DMS 273 treated with DMSO at 0.1 percent for 48 hours (cell line): ENCODE measurements at regions not wholly inside any gene's neighbourhood (a gene's known extent, or its start where the extent isn't known, plus 50 kb on each side); places are given as distances from the start of the nearest gene placed in this dataset.
"Not testable (repeated sequence)": the region's sequence is repeated elsewhere in the genome, so short reads cannot be mapped to it uniquely, and the experiment has no call there.

Experiments used
- DNase-seq: peaks from one replicate; lab custom pipeline; 2025; lab: John Stamatoyannopoulos, UW

DNA sequence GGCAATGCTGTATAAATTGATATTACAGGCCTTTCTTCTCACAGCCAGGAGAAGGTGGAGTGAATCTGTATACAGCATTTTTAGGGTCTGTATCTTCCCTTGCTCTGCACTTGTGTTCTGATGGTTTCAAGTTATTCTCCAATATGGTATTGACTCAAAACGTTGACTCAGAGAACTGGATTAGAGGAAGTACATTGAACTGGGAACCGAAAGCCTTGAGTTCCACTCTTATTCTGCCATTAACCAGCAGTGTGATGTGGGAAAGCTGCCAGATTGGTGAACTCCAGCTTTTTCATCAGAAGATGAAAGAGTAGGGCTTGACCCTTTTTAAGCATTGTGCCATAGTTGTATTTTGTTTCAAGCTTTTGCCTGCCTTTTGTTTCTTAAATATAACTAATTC is 167.7 kb downstream of the SPRY2 start:
- no peak for DNase-seq

DNA sequence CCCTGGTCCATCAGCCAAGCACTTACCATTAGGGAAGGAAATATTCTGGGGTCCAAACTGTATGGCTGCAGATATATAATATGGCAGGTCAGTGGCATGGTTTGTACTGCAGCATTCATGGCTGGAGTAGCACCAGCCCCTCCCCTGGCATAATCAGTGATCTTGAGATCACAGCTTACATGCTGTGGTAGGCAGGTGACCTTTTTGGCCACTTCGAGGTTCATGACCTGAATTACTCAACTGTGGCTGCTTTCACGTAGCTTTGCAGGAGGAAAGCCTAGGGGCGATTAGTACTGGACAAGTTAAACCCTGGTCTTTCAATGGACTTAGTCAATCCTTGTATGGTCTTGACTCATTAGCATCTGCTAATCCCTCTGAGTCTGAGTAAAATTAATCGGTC is 169.8 kb downstream of the SPRY2 start:
- no peak for DNase-seq

DNA sequence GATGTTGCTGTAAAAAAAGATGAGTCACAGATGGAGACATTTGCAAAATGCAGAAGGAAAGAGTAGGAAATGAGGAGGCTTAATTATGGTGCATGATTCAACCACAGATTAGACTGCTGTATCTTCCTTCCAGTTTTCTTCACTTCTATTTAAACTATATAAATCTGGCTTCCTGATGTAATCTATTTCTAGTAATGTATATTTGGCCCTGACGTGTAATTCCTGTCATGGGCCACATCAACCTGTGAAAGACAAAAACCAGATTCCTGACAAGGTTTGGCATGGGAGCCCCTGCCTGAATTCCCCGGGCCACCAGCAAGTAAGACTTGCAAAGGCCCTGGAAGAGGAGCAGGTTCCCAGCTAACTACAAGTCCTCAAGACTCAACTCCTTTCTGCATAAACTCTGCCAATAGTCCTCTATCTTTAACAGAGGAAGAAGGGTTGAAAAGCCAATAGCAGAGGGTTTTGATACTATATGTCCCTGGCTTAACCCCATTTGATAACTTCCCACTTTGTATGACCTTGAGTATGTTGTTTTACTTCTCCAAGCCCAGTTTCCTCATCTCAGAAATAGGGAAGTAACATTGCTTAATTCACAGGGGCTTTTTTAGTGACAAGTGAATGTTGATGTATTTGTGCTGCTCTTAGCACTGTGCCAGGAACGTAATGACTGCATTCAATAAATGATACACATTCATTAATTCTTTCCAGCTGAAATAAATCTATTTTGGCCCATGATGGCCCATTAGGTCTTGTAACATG is 172.7 kb downstream of the SPRY2 start:
- DNase-seq = no peak

DNA sequence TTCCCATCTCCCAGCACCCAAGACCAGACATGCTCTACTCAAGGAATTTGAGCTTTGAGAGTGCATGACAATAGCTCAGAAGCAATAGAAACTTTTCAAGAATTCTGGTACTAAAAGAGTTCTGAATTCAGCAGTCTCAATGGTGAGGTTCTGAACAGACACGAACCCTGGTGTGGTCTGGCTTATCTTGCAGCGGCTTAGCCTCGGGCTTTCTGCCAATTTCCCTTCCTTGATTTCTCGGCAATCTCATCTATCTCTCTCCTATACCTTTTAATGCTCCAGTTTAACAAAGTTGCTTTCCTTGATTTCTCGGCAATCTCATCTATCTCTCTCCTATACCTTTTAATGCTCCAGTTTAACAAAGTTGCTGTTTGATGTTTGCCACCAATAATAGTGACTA is 174.6 kb downstream of the SPRY2 start:
- no peak for DNase-seq

DNA sequence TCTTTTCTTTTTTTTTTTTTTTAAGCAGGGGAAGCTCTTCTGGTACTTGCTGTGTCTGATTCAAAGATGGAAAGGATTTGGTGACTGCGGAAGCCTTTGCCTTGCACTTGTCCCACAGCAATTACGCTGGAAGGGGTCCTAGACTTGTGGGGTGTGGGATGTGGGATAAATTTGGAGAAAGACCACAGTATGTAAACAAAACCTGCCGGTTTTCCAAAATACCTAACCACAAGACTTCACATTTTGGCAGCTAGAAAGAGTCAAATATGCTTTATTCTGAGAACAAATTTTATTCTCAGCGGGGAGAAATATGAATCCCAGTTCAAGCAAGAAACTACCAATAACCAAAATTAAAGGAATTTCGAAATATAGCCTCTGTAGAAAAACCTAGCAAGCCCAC is 176.5 kb downstream of the SPRY2 start:
- no peak for DNase-seq

DNA sequence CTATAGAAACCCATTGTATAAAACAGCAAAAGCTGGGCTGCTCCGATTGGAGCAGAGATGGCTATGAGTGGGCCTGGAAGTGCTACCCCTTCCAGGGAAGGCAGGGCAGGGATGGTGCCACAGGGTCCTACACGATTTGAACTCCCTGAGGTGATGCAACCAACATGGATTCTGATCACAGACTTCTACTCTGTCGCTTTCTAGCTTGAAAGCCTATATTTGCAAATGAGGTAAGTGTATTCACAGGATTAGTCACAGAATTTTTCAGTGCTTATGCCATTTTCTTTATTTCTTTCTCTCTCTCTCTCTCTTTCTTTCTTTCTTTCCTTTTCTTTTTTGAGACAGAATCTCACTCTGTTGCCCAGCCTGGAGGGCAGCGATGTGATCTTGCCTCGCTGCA is 179.0 kb downstream of the SPRY2 start:
- DNase-seq = no peak

DNA sequence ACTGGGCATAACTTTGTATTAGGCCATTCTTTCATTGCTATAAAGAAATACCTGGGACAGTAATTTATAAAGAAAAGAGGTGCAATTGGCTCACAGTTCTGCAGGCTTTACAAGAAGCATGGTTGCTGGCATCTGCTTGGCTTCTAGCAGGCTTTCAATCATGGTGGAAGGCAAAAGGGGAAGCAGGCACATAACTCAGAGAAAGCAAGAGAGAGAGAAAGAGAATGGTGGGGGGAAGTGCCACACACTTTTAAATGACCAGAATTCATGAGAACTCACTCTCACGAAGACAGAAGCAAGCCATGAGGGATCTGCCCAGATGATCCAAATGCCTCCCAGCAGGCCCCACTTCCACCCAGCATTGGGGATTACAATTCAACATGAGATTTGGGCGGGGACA is 179.7 kb downstream of the SPRY2 start:
- DNase-seq = no peak

DNA sequence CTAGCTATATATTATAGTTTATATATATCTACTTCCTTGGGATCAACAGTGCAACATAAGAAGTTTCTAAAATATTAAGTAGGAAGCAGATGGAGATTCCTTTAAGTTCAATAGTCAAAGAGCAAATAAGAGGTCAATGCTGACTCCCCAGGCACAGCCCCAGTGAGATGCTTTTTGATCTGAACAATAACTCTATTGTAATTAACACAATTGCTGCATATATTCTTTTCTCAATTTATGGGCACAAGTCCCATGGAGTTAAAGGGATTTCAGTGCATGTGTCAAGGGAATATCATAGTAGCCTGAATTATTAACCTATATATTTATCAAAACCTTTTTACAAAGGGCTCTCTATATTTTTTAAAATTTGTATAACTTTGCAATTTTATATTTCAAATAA is 180.8 kb downstream of the SPRY2 start:
- DNase-seq = no peak

DNA sequence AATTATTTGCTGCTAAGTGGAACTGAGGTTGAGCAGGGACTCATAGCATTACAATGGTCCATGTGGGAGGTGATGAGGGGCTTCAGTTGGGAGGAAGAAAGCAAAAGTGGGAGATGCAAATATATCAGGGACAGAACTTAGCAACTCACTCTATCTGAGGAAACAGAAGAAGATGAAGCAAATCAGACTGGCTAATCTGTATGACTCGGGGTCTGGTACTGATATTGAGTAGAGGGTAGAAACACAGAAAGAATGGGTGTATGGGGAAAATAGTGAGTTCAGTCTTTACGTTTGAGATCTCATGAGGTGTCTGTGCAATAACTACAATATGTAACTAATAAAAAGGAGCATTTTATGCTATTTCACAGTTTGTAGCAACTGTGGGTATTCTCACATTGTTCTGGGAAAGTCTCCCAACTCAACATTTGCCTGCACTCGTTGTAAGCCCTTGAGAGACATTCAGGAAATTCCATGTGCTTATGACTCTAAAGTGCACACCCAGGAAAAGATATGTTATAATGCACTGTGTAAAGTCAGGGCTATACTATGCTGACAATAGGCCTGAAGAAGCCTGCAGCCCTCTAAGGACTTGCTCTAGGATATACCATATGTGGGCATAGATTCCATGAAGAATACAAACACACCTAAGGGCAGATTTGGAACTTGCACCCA is 183.5 kb downstream of the SPRY2 start:
- no peak for DNase-seq

DNA sequence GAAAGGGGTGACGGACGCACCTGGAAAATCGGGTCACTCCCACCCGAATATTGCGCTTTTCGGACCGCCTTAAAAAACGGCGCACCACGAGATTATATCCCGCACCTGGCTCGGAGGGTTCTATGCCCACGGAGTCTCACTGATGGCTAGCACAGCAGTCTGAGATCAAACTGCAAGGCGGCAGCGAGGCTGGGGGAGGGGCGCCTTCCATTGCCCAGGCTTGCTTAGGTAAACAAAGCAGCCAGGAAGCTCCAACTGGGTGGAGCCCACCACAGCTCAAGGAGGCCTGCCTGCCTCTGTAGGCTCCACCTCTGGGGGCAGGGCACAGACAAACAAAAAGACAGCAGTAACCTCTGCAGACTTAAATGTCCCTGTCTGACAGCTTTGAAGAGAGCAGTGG is 188.8 kb downstream of the SPRY2 start:
- DNase-seq = not testable (repeated sequence)

DNA sequence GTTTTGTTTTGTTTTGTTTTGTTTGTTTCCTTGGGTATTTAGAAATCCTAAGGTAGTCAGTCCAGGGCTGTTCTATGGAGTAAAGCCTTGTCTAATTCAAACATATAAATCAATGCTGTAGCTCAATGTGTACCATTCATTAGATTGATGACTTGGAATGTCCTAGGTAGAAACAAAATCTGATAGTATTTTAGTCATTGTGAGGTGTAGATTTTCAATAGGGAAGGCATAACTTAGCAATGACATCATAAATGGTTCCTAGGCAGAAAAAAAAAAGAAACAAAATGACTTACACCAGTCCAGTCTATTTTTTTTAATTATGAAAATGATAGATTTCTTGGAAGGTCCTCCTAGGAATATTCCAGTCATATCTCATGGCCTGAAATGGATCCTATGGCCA is 189.9 kb downstream of the SPRY2 start:
- no peak for DNase-seq

DNA sequence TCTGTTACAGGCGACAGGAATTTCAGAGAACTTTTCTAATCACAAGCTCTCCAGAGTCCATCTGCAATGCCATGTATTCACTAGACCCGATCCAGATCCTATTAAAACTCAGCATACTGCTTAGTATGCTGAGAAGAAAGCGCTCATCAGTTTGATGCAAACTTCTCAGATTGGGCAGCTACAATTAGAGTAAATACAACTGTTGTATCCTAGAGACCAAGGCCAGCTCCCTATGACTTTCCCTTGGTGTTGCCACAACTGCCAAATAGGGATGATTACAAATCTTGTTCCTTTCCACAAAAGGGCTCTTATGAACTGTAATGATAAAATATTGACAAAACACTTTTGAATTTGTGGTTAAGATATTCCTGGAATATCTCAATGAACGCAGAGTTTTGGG is 191.2 kb downstream of the SPRY2 start:
- no peak for DNase-seq

DNA sequence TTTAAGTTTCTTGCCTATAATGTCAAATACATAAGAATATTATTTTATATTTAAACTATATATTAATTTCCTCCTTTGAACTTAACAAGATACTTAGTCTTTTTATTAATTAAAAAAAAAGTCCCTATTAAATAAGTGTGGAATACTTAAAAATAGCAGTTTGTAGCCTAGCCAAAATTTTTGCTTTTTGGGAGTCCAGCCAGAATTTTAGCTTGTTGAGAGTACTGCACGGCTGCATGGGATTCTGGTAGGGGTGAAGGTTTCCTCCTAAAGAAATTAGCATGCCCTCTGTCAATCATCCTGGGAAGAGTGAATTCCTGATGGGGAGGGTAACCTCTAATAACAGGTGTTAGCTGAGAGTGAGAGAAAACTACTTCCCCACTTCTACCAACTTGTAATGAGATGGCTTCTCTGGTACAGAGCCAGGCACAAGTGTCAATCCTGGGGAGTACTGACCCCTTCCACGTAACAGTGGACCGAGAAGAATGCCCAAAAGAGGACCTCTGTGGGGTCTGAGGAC is 195.7 kb downstream of the SPRY2 start:
- DNase-seq = no peak

DNA sequence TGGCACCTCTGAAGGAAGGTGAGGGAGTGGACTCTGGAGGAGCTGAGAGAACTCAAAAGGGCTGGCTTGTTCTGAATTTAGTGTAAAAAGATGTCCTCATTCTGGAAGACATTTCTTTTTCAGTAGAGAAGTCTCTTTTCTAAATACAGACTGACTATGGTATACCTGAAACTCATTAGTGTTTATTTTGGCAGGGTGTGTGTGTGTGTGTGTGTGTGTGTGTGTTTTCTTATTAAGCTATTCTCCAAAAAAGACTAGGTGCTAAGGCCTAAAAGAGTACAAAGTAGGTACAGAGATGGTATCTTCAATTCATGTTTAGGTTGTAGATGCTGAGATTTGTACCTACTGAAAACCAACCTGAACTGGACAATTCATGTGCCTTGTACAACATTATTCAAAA is 196.4 kb downstream of the SPRY2 start:
- no peak for DNase-seq

DNA sequence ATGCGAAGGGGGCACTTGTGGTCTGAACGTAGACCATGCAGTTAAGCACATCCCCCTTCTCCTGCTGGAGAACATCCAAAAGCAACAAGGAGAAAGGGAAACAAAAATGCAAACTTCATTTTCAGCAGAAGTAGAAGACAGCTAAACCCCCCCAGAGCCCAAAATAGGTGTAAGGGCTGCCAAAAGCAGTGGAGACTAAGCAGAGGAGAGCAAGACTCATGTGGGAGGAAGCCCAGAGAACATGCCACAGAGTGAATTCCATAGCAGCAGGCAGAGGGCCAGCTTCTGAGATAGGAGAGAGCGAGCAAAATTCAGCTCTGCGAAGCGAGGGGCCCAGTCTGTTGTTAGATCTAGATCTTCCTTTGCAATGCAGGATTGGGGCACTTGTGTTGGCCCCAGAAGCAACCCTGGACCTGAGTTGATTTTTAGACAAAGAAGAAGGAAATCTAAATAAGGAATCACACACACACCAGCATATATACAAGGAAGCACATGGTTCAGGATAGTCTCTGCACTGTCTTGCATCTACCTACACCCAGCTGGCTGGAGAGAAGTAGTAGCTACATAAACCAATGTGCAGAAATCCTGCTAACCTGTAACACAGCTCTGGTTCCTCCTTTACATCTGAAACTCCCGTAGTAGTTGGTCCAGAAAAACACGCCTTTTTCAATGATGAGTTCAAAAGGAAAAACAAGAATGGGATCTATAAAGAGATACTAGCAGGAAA is 199.6 kb downstream of the SPRY2 start:
- DNase-seq = no peak

DNA sequence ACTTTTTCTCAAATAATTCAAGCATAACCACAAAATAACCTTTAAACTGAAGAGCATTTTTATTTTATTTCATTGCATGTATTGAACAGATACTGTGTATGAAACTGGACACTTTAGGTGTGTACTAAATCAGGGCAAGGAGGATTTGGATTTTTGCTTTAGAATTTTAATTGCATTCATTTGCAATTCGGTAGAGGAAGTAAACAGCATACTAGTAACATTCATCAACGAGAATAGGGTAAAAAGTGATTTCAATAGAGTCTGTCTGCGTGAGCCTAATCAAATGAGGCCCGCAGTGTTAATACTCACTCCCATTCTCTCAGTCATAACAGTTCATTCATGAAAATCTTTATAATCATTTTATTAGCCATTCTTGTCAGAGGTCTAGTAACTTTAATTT is 200.2 kb downstream of the SPRY2 start:
- no peak for DNase-seq

DNA sequence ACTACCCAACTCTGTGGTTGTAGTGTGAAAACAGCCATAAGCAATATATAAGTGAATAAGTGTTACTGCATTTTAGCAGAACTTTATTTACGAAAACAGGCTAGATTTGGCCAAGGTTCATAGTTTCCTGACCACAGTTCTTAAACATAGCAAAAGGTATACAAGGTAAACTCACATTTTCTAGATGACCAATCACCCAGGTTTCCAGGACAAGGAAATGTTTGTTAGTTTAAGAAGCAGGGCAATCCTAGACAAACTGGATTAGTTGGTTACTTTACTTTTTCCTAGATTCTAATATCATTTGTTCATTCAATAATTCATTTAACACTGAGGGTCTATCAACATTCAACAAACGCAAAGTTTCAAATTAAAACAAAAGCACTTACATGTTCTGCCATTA is 201.7 kb downstream of the SPRY2 start:
- DNase-seq = no peak

DNA sequence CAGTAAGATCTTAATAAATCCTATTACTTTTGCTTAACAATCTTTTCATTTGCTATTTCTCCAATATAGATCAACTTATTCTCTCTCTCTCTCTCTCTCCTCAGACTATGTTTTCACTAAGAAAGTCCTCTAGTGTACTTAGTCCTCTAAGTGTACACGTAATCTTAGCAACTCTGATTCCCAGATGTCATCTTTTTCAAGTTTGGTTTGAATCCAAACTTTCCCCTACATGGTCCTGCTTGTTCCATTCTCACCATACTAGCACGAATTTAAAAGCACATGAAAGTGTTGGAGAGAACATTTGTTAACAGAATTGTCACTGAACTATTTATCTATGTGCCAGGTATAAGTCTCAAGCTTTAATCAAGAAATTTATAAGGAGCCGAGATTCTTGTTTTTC is 202.9 kb downstream of the SPRY2 start:
- no peak for DNase-seq

DNA sequence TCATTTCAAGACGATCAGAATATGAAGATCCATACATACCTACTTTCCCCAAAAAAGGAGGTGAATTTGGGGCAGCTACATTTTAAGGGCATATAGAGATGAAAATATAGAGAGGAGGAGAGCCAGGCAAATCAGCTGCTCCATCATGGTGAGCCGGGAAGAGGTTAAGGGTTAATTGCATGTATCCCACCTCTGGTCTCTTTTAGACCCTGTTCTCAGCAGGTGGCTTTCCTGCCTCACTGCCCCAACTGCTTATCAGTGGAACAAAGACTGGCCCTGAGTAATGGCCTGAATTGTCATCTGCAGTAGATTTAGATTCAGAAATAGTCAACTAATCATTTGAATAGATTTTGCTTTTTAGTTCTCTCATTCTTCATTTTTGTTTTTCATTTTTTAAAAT is 206.6 kb downstream of the SPRY2 start:
- no peak for DNase-seq

DNA sequence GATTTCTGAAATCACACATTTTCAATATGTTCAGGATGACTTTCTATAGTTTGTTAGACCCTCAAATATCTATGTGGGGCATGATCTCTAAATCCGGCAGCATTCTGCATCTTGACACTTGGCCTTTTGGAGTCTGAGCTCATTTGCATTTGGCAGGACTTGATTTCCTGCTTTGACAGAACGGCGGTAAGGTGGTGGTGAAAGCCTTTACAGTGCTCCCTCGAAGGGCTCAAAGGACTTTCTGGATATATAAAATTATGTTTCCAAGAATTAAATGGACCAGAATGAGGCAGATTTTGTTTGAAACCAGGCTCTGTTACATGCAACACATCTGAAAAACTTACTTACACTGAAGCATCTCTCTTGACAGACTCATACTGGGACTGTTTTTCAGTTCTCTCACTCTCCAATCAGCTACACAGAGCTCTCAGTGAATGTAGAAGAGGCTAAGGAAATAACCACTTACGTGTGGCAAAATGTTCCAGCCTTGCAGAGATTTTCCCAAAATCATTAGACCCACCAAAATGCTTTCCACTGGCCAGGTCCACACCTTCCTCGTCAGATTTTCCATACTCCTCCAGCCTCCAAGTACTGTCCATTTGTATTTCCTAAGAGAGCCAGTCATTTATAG is 207.2 kb downstream of the SPRY2 start:
- DNase-seq = no peak

DNA sequence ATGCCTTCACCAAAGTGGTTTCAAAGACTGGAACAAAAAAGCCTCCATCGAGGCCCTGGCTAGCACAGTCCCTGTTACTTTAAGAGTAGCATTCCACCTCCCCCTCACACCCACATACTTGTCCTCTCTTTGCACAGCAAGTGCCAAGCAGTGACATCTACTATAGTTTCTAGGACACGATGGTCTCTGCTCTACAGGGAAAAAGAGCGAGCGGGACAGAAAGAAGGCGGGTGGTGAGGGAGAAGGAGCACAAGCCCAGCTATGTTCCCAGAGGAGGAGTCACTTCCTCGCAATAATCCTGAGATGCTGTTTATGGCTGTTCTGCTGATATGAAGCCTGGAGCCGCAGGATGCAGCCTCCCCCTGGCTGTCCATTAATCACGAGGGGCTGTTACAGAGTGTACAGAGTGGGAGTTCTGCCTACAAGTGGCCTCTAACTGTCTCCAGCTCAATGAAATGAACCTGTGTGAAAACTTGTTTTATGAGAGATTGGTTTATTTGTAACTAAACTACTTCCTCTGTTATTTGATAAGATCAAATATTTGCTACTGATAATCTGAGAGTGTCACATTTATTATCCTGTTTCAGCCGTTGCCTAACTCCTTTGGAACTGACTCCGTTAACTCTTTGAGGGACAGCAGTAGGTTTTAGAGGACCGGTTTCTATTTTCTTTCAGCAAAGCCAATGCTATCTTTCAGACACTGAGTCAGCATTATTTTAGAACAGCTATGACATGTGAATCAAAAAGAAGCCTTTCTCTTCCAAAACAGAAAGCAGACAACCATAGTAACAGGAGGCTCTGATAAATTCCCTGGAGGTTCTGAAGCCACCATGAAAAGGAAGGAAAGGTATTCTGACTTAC is 208.0 kb downstream of the SPRY2 start:
- DNase-seq = no peak

DNA sequence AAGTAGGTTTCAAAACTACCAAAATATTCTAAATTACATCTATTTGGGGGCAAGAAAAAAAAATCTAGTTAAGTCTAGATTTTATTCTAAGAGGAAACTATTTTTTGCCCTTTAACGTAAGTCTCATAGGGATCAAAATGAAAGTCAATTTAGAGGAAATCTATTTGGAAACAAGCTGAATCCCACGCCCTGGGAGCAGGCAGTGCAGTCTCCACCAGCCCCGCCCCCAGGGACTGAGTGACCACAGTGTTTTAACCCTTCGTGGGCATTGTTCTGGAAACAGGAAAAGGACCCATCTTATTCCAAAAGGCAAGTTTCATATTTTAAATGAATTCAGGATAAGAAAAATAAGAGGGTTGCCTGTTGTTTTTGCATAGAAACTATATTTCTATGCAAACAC is 209.7 kb downstream of the SPRY2 start:
- DNase-seq = no peak
